ENCODE measurements at regions not wholly inside any gene's neighbourhood (a gene's known extent, or its start where the extent isn't known, plus 50 kb on each side); places are given as distances from the start of the nearest gene placed in this dataset.

DNA sequence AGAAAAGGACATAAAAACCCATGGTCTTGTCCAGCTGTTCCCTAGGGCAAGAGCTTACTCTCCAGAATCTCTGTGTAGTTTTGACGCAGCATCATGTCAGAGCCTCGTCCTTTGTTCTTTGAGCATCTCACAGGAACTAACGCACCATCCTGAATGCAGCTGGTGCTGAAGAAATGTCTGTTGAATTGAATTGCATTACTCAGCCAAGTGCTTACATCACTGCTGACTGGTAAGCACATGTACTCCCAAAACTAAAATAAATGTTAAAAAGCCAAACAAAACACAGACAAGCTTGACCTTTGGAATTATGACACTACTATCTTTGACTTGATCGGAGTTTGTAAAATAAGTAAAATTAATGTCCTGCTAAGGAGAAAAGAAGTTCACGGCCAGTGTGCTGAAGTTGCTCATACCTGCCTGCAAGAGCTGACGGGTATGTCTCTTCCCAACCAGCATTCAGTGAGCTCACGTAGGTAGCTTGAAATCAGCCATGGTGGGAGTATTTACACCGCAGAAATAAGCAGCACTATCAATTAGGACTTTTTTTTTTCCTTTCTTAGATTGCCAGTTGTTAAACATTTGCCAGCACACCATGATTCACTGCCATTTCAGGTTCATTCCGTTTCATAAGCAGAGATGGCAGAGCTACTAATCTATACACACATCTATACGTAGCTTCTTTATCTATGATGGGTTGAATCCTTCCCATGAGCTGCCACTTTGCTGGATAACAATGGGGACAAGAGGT, 310.6 kb upstream of the MSX2 start:
- Histone ChIP-seq H3K4me1 (ENCODE audit: control insufficient read depth, insufficient read depth, low read length) (no peaks in the 10 kb centered on the region), H3K9me3 (replicated peaks; ENCODE audit: control insufficient read depth, insufficient read depth, low read length) (no peaks in the 10 kb centered on the region), H3K36me3 (ENCODE audit: control insufficient read depth in 2 of 2, insufficient read depth in 2 of 2, low read length in 1 of 2) (no peaks in the 10 kb centered on the region), H3K27me3 (replicated peaks in 1 of 2; ENCODE audit: control insufficient read depth in 2 of 2, insufficient read depth in 2 of 2, low read length in 1 of 2) (peaks cover 0 to 2% of the 10 kb centered on the region in 2 experiments; a peak in 2 of 4 replicates), H3K9ac (ENCODE audit: control insufficient read depth, insufficient read depth, low read length) (no peak overlapping the region), H3K4me2 (ENCODE audit: control insufficient read depth, insufficient read depth) (no peak overlapping the region), H2AFZ (ENCODE audit: control insufficient read depth, low read depth, low read length) (no peak overlapping the region), H3K27ac (ENCODE audit: control insufficient read depth, insufficient read depth) (no peak overlapping the region), H3K79me2 (ENCODE audit: control insufficient read depth, insufficient read depth, low read length) (no peaks in the 10 kb centered on the region), H4K20me1 (ENCODE audit: control insufficient read depth, insufficient read depth) (no peaks in the 10 kb centered on the region), H3K4me3 (no peak overlapping the region)
- ChIA-PET POLR2A (no interaction called here), CTCF (interaction anchor here (0.9 to 1.1 kb wide), 4 partner anchors 8 to 395 kb away, joined by 3 to 4 read pairs (median 3); no protein-coding TSS in a partner anchor), RAD21 (ENCODE audit: unreplicated experiment) (no interaction called here), SMC1A (ENCODE audit: uncharacterized antibody, unreplicated experiment) (interaction anchor here (0.6 to 0.8 kb wide), 2 partner anchors 9 to 146 kb away, joined by 3 read pairs; no protein-coding TSS in a partner anchor)
- ATAC-seq (no peak), FAIRE-seq (no peak), DNase-seq (ENCODE audit: low read depth, low spot score) (no peak)
- intact Hi-C loops (cut with micrococcal nuclease; ENCODE audit: unreplicated experiment) = no loop called here
- BruUV-seq (replicated peaks) = no TSS peak
- in situ Hi-C loops (cut with MboI) = loop anchor here (25.0 kb wide), 1 partner anchor 524 kb away; no protein-coding TSS in a partner anchor
- WGBS (ENCODE audit: insufficient coverage, insufficient replicate concordance, low lambda C conversion rate, missing lambda C conversion rate) = 19% methylated on average over 10 of the region's 10 CpGs
- TF ChIP-seq JUNB (IDR thresholded peaks at IDR 0.05) = no peak
- TF ChIP-seq HDGF (IDR thresholded peaks at IDR 0.05) = no peak
- TF ChIP-seq TCF7 (IDR thresholded peaks at IDR 0.05; ENCODE audit: borderline replicate concordance) = no peak
- TF ChIP-seq, protein P1, sequence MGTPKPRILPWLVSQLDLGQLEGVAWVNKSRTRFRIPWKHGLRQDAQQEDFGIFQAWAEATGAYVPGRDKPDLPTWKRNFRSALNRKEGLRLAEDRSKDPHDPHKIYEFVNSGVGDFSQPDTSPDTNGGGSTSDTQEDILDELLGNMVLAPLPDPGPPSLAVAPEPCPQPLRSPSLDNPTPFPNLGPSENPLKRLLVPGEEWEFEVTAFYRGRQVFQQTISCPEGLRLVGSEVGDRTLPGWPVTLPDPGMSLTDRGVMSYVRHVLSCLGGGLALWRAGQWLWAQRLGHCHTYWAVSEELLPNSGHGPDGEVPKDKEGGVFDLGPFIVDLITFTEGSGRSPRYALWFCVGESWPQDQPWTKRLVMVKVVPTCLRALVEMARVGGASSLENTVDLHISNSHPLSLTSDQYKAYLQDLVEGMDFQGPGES (IDR thresholded peaks at IDR 0.05) = no peak
- no peak for TF ChIP-seq POLR2AphosphoS5 (IDR thresholded peaks at IDR 0.05; ENCODE audit: low read length)
- TF ChIP-seq, protein P2, sequence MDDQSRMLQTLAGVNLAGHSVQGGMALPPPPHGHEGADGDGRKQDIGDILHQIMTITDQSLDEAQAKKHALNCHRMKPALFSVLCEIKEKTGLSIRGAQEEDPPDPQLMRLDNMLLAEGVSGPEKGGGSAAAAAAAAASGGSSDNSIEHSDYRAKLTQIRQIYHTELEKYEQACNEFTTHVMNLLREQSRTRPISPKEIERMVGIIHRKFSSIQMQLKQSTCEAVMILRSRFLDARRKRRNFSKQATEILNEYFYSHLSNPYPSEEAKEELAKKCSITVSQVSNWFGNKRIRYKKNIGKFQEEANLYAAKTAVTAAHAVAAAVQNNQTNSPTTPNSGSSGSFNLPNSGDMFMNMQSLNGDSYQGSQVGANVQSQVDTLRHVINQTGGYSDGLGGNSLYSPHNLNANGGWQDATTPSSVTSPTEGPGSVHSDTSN (IDR thresholded peaks at IDR 0.05; ENCODE audit: insufficient replicate concordance, low read depth, low read length) = no peak
- TF ChIP-seq ZNF274 (IDR thresholded peaks at IDR 0.05; ENCODE audit: insufficient read depth, insufficient read length) = no peak
- TF ChIP-seq, protein P3, sequence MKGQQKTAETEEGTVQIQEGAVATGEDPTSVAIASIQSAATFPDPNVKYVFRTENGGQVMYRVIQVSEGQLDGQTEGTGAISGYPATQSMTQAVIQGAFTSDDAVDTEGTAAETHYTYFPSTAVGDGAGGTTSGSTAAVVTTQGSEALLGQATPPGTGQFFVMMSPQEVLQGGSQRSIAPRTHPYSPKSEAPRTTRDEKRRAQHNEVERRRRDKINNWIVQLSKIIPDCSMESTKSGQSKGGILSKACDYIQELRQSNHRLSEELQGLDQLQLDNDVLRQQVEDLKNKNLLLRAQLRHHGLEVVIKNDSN (IDR thresholded peaks at IDR 0.05; ENCODE audit: borderline replicate concordance, extremely low read length, insufficient read depth, low read depth, low read length) = no peak
- TF ChIP-seq RAD21 (IDR thresholded peaks at IDR 0.05; ENCODE audit: insufficient read depth, low read depth, low read length) = no peak
- TF ChIP-seq ETV6 (conservative IDR thresholded peaks at IDR 0.05 in 1 of 2, IDR thresholded peaks at IDR 0.05 in 1 of 2; ENCODE audit: borderline replicate concordance in 1 of 2, low read depth in 1 of 2) = no peak
- TF ChIP-seq SUZ12 (IDR thresholded peaks at IDR 0.05; ENCODE audit: unreplicated experiment) = no peak
- TF ChIP-seq ZNF384 (IDR thresholded peaks at IDR 0.05; ENCODE audit: borderline replicate concordance, low read depth, low read length) = no peak
- no peak for TF ChIP-seq WRNIP1 (IDR thresholded peaks at IDR 0.05; ENCODE audit: borderline replicate concordance, low read depth, low read length)
- TF ChIP-seq EGR1 (IDR thresholded peaks at IDR 0.05; ENCODE audit: borderline replicate concordance in 1 of 2, low read depth in 2 of 2, low read length in 2 of 2) = no peak
- no peak for TF ChIP-seq RUNX3 (IDR thresholded peaks at IDR 0.05; ENCODE audit: low read length)

Data from GM12878 (cell line).